ENCODE measurements at regions not wholly inside any gene's neighbourhood (a gene's known extent, or its start where the extent isn't known, plus 50 kb on each side); places are given as distances from the start of the nearest gene placed in this dataset.

DNA sequence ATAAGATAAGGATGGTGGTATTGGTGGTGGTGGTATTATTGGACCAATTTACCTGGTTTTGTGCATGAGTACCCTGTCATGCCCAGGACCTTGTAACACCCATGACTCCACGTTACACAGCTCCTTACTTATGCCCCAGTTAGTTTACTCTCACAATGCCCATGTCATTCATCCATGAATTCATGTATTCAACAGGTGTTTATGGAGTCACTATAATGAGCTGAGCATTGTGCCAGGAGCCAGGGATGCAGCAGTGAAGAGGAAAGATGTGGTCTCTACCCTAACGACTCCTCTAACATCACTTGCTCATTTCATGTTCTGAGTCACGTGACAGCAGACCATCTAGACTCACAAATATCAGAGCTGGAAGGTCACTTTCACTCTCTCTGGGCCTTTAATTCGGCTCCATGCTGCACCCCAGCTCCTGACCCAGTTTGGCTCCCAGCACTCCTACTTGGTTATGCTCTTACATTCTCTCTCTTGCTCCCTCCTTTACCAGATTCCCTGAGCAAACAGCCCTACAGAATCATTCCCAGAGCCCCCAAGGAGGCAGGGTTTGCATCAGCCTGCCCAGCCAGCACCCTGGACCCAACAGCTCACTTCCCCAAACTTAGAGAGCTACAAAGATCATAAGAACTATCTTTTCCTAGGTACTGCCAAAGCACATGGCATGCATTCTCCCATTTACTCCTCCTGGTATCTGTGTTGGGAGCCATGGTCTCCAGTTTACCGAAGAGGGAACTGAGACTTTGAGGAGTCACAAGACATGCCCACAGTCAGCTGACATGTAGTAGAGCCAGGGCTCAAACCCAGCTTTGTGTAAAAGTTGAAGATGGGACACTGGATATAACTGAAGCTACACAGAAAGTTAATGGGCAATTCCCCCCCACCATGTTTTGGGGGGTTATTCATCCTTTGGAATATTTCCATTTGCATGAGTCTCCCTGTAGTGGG is 449.9 kb downstream of the LRATD1 start:
- Mint-ChIP-seq H3K9me3 (no peaks in the 10 kb centered on the region), H3K4me3 (no peak overlapping the region), H3K4me1 (ENCODE audit: low read depth) (no peaks in the 10 kb centered on the region), H3K27me3 (peaks cover 3% of the 10 kb centered on the region), H3K27ac (no peak overlapping the region), H3K36me3 (ENCODE audit: low read depth) (no peaks in the 10 kb centered on the region)
- intact Hi-C loops (cut with micrococcal nuclease): no loop called here
- ATAC-seq: no peak
- ChIA-PET POLR2A (interaction anchor here (0.9 kb wide), 1 partner anchor 9 kb away, joined by 3 read pairs; no protein-coding TSS in a partner anchor), CTCF (no interaction called here)
- TF ChIP-seq, protein P1, sequence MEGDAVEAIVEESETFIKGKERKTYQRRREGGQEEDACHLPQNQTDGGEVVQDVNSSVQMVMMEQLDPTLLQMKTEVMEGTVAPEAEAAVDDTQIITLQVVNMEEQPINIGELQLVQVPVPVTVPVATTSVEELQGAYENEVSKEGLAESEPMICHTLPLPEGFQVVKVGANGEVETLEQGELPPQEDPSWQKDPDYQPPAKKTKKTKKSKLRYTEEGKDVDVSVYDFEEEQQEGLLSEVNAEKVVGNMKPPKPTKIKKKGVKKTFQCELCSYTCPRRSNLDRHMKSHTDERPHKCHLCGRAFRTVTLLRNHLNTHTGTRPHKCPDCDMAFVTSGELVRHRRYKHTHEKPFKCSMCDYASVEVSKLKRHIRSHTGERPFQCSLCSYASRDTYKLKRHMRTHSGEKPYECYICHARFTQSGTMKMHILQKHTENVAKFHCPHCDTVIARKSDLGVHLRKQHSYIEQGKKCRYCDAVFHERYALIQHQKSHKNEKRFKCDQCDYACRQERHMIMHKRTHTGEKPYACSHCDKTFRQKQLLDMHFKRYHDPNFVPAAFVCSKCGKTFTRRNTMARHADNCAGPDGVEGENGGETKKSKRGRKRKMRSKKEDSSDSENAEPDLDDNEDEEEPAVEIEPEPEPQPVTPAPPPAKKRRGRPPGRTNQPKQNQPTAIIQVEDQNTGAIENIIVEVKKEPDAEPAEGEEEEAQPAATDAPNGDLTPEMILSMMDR (IDR thresholded peaks at IDR 0.05): no peak
- DNase-seq: no peak

DNA sequence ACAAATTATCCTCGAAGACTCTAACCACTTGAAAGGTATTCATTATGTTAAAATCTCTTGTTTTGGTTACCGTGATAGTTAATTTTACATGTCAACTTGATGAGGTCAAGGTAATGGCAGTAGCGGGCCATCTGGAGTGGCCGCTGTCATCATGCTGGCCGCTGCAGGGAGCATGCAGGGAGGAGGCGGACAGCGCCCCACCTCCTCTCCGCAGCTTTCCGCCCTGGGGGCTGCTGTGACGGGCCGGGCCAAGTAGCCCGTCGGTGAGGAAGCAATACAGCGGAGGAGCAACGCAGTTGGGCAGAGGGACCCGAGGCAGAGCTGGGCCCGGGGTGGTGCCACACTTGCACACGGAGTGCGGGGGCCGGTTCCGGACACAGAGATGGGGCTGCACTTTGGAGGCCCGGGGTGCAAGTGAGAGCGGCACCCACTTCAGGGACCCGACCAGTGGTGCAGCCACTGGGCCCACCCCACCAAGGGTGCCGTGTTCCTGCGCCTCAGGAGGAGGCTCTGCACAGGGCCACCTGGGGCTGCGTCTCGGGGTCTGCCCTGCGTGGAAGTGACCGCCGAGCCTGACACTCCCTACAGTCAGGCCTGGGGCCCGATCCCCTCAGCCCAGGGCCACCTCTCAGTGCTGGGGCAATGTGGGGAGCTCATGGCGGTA is 452.4 kb downstream of the LRATD1 start:
- no peak for DNase-seq
- POLR2A ChIA-PET: no interaction called here
- Mint-ChIP-seq H3K27me3 (peaks cover 3% of the 10 kb centered on the region), H3K4me1 (ENCODE audit: low read depth) (no peaks in the 10 kb centered on the region), H3K27ac (no peak overlapping the region), H3K36me3 (ENCODE audit: low read depth) (no peaks in the 10 kb centered on the region), H3K4me3 (no peak overlapping the region), H3K9me3 (no peaks in the 10 kb centered on the region)
- intact Hi-C loops (cut with micrococcal nuclease): no loop called here
- CTCF ChIA-PET: no interaction called here
- TF ChIP-seq, protein P1 (IDR thresholded peaks at IDR 0.05): no peak
- ATAC-seq: no peak

DNA sequence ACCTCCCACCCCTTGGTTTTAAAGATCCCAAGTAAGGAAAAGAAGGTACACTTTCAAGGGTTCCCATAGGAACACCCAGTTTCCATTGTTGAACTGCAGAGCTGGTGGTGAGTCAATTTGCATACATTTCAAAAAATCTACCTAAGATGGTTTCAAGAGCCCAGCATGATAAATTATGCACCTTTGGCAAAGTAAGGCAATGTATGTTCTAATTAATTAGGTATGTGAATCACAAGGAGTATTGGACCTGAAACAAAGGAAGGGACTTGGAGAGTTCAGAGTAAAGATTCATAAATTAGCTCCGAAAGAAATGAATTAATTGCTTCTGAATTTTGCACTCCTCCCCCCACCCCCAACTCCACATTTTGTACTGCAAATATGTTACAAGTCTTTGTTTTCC is 459.7 kb downstream of the LRATD1 start:
- intact Hi-C loops (cut with micrococcal nuclease): no loop called here
- Mint-ChIP-seq H3K36me3 (ENCODE audit: low read depth) (no peaks in the 10 kb centered on the region), H3K27me3 (no peaks in the 10 kb centered on the region), H3K4me1 (ENCODE audit: low read depth) (peaks cover 9% of the 10 kb centered on the region), H3K27ac (no peak overlapping the region), H3K9me3 (no peaks in the 10 kb centered on the region), H3K4me3 (no peak overlapping the region)
- ChIA-PET POLR2A (no interaction called here), CTCF (no interaction called here)
- no peak for DNase-seq
- no peak for ATAC-seq
- TF ChIP-seq, protein P1 (IDR thresholded peaks at IDR 0.05): no peak

DNA sequence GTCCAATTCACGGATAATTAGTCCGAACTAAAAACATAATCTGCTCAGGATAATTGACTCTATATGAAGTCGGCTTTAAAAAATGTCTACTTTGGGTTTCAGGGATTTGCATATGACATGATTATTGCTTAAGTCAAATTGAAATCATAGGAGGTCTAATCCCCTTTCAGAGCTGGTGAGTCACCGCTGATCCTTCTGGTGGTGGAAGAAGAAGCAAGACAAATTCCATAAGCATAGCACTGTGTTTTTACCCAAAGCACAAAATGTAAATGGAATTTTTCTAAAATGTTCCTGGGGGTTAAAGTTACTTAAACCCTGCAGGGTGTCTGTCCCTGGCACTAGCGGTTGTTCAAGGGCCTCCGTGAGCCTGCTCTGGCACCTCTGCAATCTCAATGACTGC is 460.2 kb downstream of the LRATD1 start:
- ATAC-seq: no peak
- intact Hi-C loops (cut with micrococcal nuclease): no loop called here
- POLR2A ChIA-PET: no interaction called here
- TF ChIP-seq, protein P1 (IDR thresholded peaks at IDR 0.05): no peak
- CTCF ChIA-PET: no interaction called here
- H3K4me1 Mint-ChIP-seq (ENCODE audit: low read depth): peaks cover 9% of the 10 kb centered on the region
- H3K36me3 Mint-ChIP-seq (ENCODE audit: low read depth): no peaks in the 10 kb centered on the region
- no peaks in the 10 kb centered on the region for H3K27me3 Mint-ChIP-seq
- no peak overlapping the region for H3K4me3 Mint-ChIP-seq
- no peak for DNase-seq
- no peak overlapping the region for H3K27ac Mint-ChIP-seq
- no peaks in the 10 kb centered on the region for H3K9me3 Mint-ChIP-seq

DNA sequence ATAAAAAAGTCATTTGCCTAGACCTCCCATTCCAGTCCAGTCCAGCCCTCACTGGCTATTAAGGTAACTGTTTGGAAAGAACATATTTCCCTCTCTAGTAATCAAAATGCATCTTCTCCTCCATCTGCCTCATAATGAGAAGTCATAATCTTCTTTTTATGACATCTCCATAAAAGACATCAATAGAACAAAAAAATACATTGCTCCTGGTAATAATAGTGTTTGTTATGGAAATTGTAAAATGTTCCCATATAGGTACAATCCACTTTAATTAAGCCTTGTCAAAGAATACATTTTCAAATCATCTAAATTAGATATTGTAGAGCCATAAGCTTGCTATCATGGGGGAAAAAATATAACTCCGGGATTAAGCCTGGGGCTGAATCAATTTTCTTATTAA is 461.6 kb downstream of the LRATD1 start:
- Mint-ChIP-seq H3K27ac (no peak overlapping the region), H3K36me3 (ENCODE audit: low read depth) (no peaks in the 10 kb centered on the region), H3K4me1 (ENCODE audit: low read depth) (peaks cover 9% of the 10 kb centered on the region), H3K9me3 (no peaks in the 10 kb centered on the region), H3K27me3 (no peaks in the 10 kb centered on the region), H3K4me3 (no peak overlapping the region)
- ChIA-PET POLR2A (no interaction called here), CTCF (no interaction called here)
- intact Hi-C loops (cut with micrococcal nuclease): no loop called here
- TF ChIP-seq, protein P1 (IDR thresholded peaks at IDR 0.05): no peak
- no peak for ATAC-seq
- no peak for DNase-seq
